Fibroblast of upper back skin (primary cell): ENCODE measurements at regions not wholly inside any gene's neighbourhood (a gene's known extent, or its start where the extent isn't known, plus 50 kb on each side); places are given as distances from the start of the nearest gene placed in this dataset.

Source experiments
- DNase-seq: peaks from one replicate; pipeline ENCODE4 v3.0.0-alpha.2; 2013

GRCh38 chr1:30819244-30819571, 61.6 kb upstream of the LAPTM5 start:
- DNase-seq: no peak

GRCh38 chr1:30818568-30819243, 61.1 kb upstream of the LAPTM5 start:
- DNase-seq: peak; percentile 76

GRCh38 chr1:30817548-30817947, 60.0 kb upstream of the LAPTM5 start:
- DNase-seq: no peak

GRCh38 chr1:30817077-30817438, 59.5 kb upstream of the LAPTM5 start:
- DNase-seq: no peak

GRCh38 chr1:30816211-30817076, 58.9 kb upstream of the LAPTM5 start:
- peak; percentile 86 for DNase-seq

- DNase-seq: no peak
These were observed 58.0 kb upstream of the LAPTM5 start for GRCh38 chr1:30815556-30815955.

GRCh38 chr1:30814292-30814691, 56.7 kb upstream of the LAPTM5 start:
- no peak for DNase-seq

GRCh38 chr1:30812076-30812475, 54.5 kb upstream of the LAPTM5 start:
- DNase-seq: no peak

- DNase-seq: no peak
These were observed 53.6 kb upstream of the LAPTM5 start for GRCh38 chr1:30811187-30811586.

- DNase-seq: no peak
These were observed 53.0 kb upstream of the LAPTM5 start for GRCh38 chr1:30810416-30811080.

GRCh38 chr1:30809514-30810263, 52.1 kb upstream of the LAPTM5 start:
- DNase-seq: peak; percentile 94

- no peak for DNase-seq
These were observed 50.6 kb upstream of the LAPTM5 start for GRCh38 chr1:30808067-30808662.

GRCh38 chr1:30807318-30808066, 49.9 kb upstream of the LAPTM5 start:
- peak; percentile 72 for DNase-seq
